H1 (cell line): ENCODE measurements at regions not wholly inside any gene's neighbourhood (a gene's known extent, or its start where the extent isn't known, plus 50 kb on each side); places are given as distances from the start of the nearest gene placed in this dataset.

ENCODE experiments used
- CHD7 ChIP-seq: fragments of 300-600 bp; sonication (generic); IDR thresholded peaks from 2 replicates; pipeline ENCODE4 v1.7.1; 2012; ENCODE audit warnings: low read length, moderate library complexity, mild to moderate bottlenecking, inconsistent platforms; ENCODE audit not compliant: insufficient replicate concordance
- CTCF ChIP-seq, 3 experiments: IDR thresholded peaks; 1 replicate in 2 of 3; 2 replicates in 1 of 3; pipeline versions ENCODE4 v1.5.1 to v1.6.1; 2011; ENCODE audit warnings: low read length in 3 of 3, mild to moderate bottlenecking in 3 of 3, inconsistent platforms in 2 of 3, low read depth in 1 of 3, moderate library complexity in 1 of 3; ENCODE audit not compliant: insufficient read depth in 1 of 3; ENCODE audit errors: control extremely low read depth in 1 of 3
- E2F6 ChIP-seq: IDR thresholded peaks from 2 replicates; pipeline ENCODE4 v1.6.1; 2012; ENCODE audit warnings: inconsistent platforms
- GTF2F1 ChIP-seq: IDR thresholded peaks from 2 replicates; pipeline ENCODE4 v1.6.1; 2012; ENCODE audit warnings: low read depth, low read length, improper control_type of control experiment, borderline replicate concordance

GRCh38 chr12:78446555-78446954 lies 418.0 kb upstream of the SYT1 start (continued):
- TF ChIP-seq CHD7 (no peak), E2F6 (no peak), GTF2F1 (no peak), CTCF (IDR thresholded peaks at IDR 0.05; ENCODE audit: control extremely low read depth in 1 of 3, insufficient read depth in 1 of 3, low read depth in 1 of 3, low read length in 3 of 3) (no peak)
